ENCODE measurements at regions not wholly inside any gene's neighbourhood (a gene's known extent, or its start where the extent isn't known, plus 50 kb on each side); places are given as distances from the start of the nearest gene placed in this dataset.
"Not testable (repeated sequence)": the region's sequence is repeated elsewhere in the genome, so short reads cannot be mapped to it uniquely, and the experiment has no call there.

DNA sequence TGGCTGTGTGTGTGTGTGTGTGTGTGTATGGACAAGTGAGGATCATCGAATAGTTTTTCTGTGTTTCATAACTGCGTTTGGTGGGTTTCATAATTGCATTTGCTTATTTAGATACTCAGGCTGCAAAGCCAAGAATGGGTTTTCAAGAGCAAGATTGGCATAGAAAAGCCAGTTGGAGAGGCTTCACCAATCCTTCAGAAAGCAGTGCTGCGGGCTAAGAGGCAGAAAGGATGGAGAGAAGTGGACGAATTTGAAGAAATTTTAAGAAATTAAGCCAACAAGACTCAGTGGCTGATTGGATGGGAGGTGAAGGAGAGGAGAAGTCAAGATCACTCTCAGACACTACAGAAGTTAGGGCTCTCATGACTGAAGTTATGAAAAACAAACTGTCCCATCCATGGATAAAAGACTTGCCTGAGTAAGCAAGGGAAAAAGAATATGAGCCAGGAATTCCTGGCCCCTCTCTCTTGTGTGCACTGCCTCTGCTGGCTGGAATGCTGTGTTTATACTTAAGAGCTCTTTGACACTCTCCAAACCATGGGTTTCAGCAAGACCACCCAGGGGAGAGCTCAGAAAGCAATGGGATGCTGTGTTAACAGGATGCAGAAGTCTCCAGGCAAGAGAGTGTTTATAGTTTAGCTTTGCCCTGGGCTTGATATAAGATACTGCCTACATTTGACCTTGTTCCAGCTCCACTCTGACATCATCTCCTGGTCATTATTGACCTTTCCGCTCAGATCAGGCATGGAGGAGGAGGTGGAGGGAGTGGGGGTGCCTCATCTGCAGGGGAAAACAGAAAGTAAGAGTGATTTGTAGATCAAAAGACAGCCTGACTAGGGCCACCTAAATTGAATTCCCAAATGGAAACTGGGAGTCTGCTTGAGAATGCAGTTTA is 232.0 kb upstream of the PLXNA2 start:
- DNase-seq: no peak

DNA sequence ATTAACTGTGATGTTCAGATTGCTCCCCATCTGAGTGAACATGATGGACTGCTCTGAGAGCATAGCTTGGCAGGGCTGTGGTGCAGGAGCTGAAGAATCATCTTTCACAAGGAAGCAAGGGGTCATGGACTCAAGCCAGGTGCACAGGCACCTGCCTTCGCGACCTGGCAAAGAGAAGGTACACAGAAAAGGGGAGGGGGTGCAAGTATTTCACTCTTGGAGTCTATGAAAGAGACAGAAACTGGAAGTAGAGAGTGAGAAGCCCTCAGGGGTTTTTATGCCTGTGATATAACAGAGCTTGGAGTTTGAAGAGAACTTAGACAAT is 232.6 kb upstream of the PLXNA2 start:
- no peak for DNase-seq

DNA sequence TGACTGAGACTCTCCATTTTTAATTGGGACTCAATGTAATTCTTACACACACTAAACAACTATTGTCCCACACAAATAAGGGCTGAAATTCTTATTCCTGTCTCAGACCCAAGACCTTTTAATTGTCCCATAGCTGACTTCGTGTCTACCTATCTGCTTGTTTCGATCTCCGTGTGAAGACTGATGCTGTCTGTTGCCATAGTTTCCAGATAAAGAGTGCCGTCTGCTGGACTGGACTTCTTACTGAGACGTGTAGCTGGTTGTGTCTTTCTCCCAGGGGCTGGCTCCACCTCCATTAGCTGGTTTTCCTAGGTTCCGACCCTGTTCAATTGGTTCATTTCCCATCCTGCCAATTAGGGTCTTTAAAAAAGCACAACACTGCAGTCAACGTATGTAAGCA is 235.3 kb upstream of the PLXNA2 start:
- no peak for DNase-seq

DNA sequence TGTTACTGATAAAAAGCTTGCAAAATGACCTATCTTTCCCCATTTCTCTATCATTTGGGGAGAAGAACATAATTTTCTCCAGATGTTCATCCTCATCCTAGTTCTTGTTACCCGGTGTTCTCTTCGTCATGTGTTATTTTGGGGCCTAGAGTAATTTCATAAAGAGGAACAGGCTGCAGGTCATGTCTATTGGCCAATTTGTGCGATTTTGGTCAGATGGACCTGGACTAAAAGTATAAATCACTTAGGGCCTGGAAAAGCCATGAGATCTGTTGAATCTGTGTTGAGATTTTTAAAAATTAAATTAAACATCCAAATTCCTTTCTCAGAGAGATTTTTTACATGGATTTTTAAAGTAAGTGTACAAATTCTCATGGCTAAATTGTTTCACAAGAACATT is 241.3 kb upstream of the PLXNA2 start:
- no peak for DNase-seq

DNA sequence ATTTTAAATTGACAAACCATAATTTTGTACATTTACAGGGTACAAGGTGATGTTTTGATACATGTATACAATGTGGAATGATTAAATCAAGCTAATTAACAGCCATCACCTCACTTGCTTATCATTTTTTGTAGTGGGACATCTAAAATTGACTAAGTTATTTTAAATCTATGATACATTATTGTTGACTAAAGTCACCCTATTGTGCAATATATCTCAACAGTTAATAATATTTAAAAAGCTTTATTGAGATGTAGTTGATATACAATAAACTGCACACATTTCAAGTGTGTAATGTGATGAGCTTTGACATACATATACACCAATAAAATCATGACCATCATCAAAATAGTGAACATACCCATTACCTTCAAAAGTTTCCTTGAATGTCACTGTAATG is 242.5 kb upstream of the PLXNA2 start:
- no peak for DNase-seq

DNA sequence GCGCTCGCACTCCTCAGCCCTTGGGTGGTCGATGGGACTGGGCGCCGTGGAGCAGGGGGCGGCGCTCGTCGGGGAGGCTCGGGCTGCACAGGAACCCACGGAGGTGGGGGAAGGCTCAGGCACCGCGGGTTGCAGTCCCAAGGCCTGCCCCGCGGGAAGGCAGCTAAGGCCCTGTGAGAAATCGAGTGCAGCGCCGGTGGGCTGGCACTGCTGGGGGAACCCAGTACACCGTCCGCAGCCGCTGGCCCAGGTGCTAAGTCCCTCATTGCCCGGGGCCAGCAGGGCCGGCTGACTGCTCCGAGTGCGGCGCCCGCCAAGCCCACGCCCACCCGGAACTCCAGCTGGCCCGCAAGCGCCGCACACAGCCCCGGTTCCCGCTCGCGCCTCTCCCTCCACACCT is 244.2 kb upstream of the PLXNA2 start:
- not testable (repeated sequence) for DNase-seq

DNA sequence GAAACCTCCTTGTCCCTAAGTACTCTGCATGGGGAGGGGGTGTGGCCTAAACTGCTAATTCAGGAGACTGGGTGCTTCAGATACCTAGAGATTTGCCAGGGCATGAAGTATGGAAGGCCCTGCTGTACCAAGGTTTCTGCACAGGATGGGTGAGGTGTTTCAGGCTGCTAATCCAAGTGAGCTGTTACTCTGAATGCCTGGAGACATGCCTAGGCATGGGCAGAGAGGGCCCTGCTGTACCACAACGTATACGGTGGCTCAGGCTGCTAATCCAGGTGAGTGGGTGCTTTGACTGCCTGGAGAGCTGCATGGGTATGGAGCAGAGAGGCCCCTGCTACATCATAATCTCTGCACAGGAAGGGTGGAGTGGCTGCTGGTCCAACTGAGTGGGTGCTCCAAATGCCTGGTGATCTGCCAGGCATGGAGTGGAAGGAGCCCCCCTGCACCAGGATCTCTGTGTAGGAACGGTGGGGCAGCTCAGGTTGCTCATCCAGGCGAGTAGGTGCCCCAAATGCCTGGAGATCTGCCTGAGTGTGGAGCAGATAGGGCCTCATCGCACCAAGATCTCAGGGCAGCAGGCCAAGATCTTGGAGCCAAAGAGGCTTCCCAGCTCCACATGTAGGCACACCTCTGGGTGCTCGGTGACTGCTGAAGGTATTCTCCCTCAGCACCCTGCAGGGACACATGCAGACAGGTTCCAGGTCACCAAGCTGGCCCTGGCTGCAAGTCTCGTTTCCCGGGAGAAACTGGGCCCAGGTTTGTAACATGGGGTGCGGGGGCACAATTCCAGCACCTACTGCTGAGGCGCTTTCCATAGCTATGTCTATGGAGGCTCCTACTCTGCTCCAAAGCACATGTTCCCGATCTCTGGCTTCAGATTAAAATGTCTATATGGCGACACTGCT is 252.5 kb upstream of the PLXNA2 start:
- no peak for DNase-seq

DNA sequence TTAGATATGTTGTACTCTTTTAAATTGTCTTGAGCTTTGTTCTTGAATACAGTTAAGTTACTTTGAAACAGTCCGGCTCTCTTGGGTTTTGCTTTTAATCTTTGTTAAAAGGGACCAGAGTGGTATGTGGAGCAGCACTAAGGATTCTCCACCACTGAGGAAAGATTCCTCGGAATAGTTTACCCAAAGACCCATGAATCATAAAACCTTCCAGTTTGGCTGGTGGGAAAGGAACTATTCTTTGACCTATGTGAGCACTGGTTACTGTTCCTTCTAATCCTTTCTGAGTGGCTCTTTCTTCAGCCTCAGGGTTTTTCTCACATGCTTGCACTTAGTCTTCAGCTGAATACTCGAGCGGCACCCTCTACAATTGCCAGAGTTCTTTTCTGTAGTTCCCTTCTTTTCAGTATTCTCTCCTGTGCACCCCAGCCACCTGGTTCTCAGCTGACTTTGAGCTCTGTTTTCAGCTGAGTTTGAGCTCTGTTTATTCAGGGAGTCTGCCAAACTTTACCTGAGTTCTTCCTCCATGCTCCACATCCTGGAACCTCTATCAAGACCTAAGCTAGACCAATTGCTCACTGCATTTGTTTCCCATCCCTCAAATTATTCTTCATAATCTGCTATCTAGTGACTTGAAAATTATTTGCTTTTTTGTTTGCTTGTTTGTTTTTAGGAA is 253.8 kb upstream of the PLXNA2 start:
- DNase-seq: no peak

DNA sequence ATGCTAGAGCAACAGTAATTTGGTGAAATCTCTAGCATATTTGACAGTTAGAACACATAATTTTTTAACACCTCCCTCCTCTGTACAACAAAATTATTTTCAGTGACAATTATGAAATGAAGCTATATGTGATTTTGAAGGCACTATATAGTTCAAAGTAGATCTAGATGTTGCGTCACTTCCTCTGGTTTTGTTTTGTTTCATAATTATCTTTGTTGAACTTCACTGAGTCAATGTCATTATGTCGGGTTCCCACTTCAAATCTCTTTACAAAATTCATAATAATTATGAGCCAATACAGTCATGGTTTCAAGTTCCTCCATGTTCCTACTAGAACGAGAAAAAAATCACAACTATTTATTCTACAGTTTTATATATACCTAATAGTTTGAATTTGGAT is 254.8 kb upstream of the PLXNA2 start:
- DNase-seq: no peak

DNA sequence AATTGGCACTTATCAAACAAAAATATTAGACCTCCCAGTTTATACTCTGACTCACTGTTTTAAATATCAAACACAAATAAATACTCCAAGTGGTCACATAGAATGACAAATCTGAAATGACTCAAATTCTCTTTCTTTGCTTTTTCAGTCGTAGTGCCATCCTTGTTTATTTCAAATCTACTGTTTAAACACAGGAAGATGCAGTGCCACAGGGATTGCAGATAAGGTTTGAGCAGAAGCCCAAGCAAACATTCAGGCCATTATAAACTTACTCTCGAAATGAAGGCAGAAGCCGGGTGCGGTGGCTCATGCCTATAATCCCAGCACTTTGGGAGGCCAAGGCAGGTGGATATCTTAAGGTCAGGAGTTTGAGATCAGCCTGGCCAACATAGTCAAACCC is 255.4 kb upstream of the PLXNA2 start:
- DNase-seq: no peak

DNA sequence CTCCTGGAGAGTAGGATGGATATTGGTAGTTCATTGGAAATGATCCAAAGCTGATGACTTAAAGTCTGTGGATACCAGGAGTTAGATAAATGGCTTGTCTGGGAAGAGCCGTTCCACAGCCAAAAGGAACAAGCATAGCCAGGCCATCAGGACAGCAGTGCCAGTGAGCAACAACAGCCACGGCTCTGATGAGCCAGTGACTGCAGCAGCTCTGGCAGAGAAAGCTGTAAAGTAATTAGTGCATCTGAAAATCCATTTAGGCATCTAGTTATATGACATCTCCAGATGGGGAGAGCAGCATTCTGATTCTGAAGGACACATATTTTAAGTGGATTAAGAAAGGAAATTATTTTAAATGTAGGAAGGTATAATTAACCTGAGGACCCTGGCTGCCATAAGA is 256.2 kb upstream of the PLXNA2 start:
- no peak for DNase-seq

DNA sequence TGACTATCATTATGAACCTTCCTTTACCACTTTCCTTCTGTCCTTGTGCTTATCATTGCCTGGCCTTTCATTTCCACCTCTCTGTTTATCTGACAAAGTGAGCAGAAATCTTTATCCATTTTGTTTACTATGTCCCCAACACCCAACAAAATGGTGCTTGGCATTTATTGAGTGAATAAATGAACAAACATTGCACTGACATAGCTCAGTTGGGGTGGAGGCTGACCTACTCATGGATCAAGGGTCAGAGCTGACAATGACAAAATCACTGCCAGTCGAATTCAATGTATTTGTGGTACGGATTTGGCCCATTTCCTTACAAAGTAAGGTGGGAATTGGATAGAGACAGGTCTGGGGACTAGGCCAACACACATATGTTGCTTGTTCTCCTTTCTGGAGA is 257.4 kb upstream of the PLXNA2 start:
- DNase-seq: no peak

DNA sequence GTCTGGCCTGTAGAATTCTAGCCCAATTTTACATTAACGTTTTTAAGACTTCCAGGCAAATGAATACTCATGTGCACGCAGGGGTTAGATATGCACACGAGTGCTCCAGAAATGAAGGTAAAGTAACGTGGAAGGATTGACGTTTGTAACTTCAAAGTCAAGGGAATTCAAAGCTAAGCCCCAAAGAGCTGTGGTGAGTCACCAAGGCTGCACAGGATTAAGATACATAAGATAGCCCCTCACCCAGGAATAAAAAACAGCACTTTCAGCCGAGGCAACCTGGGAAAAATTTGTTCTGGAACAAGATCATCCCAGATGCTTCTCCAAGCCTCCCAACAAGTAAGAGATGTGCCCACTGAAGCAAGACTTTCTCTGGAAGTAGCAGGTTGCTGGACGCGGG is 259.6 kb upstream of the PLXNA2 start:
- DNase-seq: no peak

DNA sequence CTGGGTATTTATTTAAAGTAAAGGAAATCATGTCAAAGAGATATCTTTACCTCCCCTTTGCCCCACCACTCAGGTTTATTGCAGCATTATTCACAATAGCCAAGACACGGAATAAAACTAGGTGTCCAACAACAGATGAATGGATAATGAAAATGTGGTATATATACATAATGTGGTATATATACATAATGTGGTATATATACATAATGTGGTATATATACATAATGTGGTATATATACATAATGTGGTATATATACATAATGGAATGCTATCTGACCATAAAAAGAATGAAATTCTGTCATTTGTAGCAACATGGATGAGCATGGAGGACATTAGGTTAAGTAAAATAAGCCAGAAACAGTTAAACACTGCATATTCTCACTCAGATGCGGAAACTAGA is 262.6 kb upstream of the PLXNA2 start:
- no peak for DNase-seq

DNA sequence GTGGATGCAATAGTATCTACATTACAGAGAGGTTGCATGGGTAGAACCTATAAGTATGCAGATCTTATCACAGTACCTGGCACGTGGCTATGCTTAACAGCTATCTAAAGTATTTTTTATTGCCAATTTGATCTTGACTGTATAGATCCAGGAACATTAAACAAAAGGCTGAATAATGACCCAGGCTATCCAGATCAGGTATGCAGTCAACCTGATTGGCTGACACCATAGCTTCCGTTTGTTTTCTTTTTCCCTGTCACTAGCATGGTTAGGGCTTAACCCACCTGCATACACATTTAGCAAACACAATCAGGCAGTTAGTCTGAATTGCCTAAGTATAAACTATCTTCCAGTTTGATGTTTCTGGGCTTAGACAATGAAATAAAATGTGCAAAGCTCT is 264.9 kb upstream of the PLXNA2 start:
- DNase-seq: no peak

DNA sequence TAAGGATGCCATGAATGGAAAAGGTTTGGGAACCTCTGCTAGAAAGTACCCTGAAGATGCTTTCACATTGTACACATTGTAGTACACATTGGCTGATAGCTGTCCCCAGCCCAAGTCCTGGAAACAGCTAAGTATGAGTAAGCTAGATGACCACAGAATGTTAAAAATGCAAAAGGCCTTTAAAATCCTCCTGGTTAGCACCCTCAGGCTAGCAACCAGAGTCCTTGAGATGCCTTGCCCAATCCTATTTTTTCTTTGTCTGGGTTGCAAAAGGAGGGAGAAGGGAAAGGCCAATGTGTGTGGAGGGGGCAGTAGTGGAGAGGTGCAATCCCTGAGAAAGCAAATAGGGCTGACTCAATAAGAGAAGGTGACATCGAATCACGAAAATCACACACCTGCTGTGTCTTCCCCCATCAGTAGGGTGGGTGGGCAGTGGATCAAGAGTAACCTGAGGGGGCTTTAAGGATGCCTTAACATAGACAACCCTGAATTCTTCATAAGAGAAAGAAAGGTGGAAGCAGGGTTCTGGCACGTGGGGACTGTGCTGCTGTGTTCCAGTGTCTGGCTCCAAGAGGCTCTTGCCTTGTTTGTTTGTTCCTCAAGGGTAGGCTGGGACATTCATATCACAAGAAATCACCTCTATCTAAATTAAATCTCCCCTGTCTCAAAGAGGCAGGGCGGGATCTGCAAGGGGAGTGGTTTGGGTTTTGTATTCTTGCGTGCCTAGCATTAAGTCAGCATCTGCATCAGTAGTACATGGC is 266.2 kb upstream of the PLXNA2 start:
- DNase-seq: no peak

DNA sequence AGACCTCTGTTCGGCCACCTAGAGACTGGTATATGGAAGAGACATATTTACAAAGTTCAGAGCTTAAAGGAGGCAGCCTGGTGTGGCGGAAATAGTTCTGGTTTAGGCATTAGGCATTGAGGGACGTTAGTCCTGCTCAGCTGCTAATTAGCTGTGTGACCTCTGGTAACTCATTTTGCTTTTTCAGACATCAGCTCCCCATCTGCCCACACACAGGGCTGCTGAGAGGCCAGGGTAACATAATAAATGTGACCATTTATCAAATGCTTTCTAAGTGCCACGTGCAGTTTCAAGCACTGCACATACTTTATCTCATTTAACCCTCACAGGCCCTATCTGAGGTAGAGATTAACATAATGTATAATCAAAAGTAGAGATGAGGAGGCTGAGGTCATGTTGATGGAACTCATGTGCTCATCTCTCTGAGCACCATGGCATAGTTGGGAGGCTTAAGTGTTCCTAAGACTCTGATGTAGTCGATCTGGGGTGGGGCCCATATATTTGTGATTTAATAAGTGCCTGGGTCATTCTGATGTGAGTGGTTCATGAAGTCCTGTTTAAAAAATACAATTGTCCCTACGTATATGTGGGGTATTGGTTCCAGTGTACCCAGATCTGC is 267.2 kb upstream of the PLXNA2 start:
- DNase-seq: no peak

DNA sequence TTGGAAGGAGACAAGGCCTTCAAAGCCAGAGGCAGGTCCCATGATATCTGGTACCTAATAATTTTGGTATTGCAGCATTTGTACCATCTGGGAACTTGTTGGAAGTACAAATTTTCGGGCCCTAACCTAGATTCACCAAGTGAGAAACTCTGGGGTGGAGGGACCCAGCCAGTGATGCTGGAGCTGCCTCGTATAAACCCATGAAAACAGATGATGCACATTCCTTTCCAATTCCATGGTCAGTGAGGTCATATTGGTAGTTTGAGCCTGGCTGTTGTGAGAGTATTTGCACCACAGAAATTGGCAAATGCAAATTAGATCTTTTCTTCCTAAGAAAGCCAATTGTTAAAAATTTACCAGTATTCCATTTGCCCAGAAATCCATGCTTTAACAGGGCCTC is 269.6 kb upstream of the PLXNA2 start:
- no peak for DNase-seq

DNA sequence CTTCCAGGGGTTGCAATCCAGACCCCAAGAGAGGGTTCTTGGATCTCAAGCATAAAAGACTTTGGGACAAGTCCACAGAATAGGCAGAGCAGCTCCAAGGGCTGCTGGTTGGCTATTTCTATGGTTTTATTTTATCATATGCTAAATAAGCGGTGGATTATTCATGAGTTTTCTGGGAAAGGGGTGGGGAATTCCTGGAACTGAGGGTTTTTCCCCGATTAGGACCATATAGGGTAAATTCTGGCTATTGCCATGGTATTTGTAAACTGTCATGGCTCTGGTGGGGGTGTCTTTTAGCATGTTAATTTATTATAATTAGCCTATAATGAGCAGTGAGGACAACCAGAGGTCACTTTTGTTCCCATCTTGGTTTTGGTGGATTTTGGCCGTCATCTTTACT is 270.9 kb upstream of the PLXNA2 start:
- no peak for DNase-seq

DNA sequence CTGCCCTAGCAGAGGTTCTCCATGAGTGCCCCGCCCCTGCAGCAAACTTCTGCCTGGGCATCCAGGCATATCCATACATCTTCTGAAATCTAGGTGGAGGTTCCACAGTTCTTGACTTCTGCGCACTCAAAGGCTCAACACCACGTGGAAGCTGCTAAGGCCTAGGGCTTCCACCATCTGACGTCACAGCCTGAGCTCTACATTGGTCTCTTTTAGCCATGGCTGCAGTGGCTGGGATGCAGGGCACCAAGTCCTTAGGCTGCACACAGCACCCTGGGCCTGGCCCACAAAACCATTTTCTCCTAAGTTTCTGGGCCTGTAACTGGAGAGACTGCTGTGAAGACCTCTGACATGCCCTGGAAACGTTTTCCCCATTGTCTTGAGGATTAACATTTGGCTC is 272.6 kb upstream of the PLXNA2 start:
- DNase-seq: no peak

DNA sequence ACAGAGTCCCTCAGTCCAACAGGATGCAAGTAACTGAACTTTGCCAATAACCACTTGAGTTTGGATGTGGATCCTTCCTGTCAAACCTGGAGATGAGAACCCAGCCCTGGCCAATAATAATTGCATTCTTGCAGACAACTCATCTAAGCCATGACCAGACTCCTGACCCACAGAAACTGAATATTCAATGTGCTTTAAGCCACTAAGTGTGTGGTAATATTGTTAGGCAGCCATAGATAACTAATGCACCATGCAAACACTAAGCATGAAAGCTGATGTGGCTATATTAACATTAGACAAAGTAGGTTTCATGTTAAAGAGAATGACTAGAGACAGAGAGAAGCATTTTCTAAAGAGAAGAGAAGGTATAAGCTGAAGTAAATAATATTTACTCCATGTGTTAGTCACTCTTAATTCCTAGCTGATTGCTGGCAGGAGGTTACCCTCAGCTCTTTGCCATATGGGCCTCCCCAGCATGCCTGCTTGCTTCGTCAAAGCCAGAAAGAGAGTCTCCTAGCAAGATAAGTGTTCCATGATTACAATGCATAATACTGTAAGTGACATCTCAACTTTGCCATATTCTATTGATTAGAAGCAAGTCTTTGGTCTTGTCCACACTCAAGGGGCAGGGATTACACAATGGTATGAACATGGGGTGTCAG is 276.4 kb upstream of the PLXNA2 start:
- no peak for DNase-seq

DNA sequence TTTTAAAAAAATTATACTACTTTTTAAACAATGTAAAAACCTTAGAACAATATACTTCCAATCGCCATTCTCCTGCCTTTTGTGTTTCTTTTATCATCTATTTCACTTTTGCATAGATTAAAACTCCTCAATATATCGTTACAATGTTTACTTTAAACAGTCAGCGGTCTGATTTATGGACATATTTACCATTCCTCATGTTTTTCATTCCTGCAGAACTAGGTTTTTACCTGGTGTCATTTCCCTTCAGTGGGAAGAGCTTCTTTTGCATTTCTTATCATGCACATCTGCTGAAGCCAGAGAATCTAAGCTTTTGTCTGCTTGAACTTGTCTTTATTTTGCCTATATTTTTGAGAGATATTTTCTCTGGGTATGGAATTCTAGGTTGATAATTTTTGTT is 277.4 kb upstream of the PLXNA2 start:
- no peak for DNase-seq

Measured in NCI-H526 (cell line).